HL-60 (cell line): ENCODE measurements at regions not wholly inside any gene's neighbourhood (a gene's known extent, or its start where the extent isn't known, plus 50 kb on each side); places are given as distances from the start of the nearest gene placed in this dataset.

ENCODE experiments used
- CTCF ChIP-seq: IDR thresholded peaks from one replicate; pipeline ENCODE4 v1.5.1; 2011; ENCODE audit warnings: low read length, control low read depth, inconsistent platforms; ENCODE audit not compliant: insufficient read depth
- GABPA ChIP-seq: IDR thresholded peaks from 2 replicates; pipeline ENCODE4 v1.6.1; 2012; ENCODE audit warnings: low read depth
- POLR2AphosphoS5 ChIP-seq: IDR thresholded peaks from 2 replicates; pipeline ENCODE4 v1.6.1; 2012; ENCODE audit warnings: low read depth
- REST ChIP-seq: IDR thresholded peaks from 2 replicates; pipeline ENCODE4 v1.6.1; 2012; ENCODE audit warnings: low read depth; ENCODE audit not compliant: insufficient replicate concordance
- SPI1 ChIP-seq: IDR thresholded peaks from 2 replicates; pipeline ENCODE4 v1.6.1; 2012; ENCODE audit warnings: low read depth, mild to moderate bottlenecking, borderline replicate concordance

- TF ChIP-seq CTCF (no peak), POLR2AphosphoS5 (no peak), REST (no peak), GABPA (no peak), SPI1 (no peak)
Measured at GRCh38 chr3:101042996-101043686, 49.9 kb upstream of the ABI3BP start.
